Fibroblast of gingiva (primary cell): ENCODE measurements at regions not wholly inside any gene's neighbourhood (a gene's known extent, or its start where the extent isn't known, plus 50 kb on each side); places are given as distances from the start of the nearest gene placed in this dataset.
A peak's percentile ranks its signal among the peaks of the same experiment; 100 is the strongest.
"Not testable (repeated sequence)": the region's sequence is repeated elsewhere in the genome, so short reads cannot be mapped to it uniquely, and the experiment has no call there.

ENCODE experiments used
- DNase-seq: peaks from one replicate; pipeline ENCODE4 v3.0.0-alpha.2; 2011; ENCODE audit warnings: low read depth

DNA sequence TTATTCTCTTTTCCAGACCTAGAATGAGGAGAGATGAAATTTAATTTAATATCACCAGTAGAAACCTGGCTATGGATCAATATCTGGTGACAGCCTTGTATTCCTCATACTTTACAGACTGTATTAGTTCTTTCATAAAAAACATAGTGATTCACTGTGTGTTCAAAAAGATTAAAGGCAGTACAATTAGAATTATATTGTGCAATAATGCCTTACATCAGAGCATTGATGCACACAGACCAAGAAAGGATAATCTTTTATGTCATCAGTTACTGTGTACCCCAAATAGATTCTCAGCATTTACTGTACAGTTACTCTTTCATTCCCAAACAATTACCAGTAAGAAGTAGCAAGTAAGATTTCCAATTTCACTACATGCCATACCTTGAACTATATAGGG is 260.5 kb upstream of the ANXA10 start:
- DNase-seq = peak; percentile 1

GRCh38 chr4:167838686-167839085 is 253.7 kb upstream of the ANXA10 start:
- DNase-seq = peak; percentile 11

DNA sequence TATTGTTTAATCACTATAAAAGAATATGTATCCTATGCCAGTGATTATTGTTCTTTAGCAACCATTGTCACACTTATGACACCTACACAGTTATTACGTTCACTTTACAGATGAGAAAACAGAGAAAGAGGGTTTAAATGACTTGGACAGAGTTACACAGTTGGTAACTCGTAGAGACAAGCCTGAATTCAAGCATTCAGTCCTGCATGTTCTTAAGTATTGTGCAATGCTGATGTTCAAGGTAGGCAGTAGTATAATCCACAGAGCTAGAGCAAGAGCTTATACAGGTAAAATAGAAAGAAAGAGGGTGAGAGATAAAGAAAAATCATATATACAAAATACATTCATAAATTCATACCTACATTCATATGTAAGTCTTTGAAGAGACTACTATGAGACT is 249.8 kb upstream of the ANXA10 start:
- DNase-seq = no peak

GRCh38 chr4:167854881-167855280 is 237.5 kb upstream of the ANXA10 start:
- DNase-seq = no peak

GRCh38 chr4:167858127-167858526 is 234.2 kb upstream of the ANXA10 start:
- DNase-seq = not testable (repeated sequence)

GRCh38 chr4:167867191-167867590 is 225.1 kb upstream of the ANXA10 start:
- no peak for DNase-seq

- no peak for DNase-seq
Measured at GRCh38 chr4:167868163-167868562, 224.2 kb upstream of the ANXA10 start.

DNA sequence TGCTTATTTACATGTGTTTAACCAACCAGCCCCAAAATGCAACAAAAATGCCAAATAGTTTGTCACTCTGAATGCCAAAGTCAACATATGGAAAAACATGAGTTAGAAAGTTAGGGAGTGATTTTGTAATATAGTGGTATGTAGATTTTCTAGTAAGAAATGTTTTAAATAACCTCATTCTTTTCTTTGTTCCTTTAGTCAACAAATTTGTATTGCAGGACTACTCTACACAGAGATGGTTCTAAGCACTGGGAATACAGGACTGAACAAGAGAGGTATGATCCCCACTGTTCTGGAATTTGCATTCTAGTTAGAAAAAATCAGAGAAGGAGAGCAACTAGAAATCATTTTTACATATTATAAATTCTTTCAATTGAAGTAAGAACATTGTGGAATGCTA is 218.8 kb upstream of the ANXA10 start:
- no peak for DNase-seq

- not testable (repeated sequence) for DNase-seq
Measured at GRCh38 chr4:167876091-167876490, 216.2 kb upstream of the ANXA10 start.

- not testable (repeated sequence) for DNase-seq
Measured at GRCh38 chr4:167877826-167878225, 214.5 kb upstream of the ANXA10 start.

DNA sequence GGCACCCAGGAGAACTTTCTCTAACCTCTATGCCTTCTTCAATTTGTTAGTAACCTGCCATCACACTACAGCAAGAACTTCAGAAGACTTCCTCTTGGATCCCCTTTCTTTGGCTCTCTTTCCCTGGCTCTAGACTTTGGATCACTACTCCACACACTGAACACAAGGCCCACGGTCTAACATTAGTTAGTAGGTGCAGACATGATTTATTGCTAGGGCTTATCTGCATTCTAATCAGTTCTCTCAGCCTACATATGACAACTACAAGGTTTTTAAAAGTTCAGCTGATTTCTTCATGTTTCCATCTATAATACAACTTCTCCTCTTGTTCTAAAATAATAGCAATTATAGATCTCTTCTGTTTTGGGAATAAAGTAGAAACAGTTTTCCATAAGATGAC is 209.1 kb upstream of the ANXA10 start:
- no peak for DNase-seq

DNA sequence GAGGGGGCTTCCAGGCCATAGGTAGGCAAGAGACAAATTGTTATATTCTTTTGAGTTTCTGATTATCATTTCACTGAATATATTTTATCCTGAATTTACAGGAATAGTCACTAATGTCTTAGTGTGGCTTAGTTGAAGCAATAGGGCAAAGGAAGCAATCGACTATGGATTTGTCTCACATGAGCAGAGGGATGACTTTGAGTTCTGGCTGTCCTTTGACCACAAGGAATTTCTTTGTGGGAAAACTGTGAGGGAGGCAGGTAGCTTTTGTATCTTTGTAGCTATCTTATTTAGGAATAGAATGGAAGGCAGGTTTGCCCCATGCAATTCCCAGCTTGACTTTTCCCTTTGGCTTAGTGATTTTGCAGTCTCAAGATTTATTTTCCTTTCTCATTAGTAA is 207.3 kb upstream of the ANXA10 start:
- peak; percentile 58 for DNase-seq

DNA sequence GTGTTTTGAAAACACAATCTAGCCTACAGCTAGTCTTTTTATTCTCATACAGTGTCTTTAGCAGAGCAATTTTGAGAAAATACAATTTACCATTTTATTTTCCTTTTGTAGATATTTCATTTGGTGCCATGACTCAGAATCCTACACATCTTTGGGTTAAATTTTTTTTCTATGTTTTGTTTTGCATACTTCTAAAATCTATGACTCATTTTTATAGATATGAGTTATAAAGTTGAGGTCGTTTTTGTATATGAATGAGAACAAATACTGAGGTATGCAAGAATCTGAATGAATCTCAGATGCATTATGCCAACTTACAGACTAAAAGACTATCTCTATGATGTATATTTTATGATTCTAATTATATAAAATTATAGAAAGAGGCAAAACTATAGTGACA is 206.5 kb upstream of the ANXA10 start:
- DNase-seq = no peak

DNA sequence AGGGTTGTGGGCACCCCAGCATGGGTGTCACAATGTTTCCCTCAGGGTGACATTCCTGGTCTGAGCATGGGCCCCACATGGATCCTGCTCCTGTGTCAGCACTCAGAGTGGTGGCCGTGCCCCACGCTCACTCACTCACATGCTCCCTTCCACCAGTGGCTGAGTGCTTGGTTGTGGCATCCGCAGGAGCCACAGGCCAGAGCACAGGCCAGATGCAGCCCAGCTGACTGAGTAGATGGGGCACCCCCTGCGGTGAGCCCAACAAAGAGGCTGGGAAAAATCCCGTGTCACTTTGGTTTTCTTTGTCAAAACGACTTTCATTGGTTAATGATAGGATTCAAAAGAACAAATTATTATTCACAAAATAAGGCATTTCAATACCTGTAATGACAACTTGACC is 204.6 kb upstream of the ANXA10 start:
- no peak for DNase-seq

DNA sequence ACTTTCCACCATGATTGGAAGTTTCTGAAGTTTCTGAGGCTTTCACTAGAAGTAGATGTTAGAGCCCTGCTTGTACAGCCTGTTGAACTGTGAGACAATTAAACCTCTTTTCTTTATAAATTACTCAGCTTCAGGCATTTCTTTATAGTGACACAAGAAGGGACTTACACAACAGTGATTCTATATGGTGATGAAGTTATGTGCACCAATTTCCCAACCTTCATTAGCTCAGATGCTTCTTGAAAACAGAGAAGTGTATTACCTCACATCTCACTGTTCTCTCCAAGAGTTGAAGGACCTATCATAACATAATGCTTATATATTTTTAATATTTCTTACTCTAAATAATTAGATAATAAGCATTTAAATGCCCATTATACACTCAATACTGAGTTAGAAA is 202.1 kb upstream of the ANXA10 start:
- DNase-seq = peak; percentile 39

GRCh38 chr4:167893531-167893930 is 198.8 kb upstream of the ANXA10 start:
- peak; percentile 44 for DNase-seq

DNA sequence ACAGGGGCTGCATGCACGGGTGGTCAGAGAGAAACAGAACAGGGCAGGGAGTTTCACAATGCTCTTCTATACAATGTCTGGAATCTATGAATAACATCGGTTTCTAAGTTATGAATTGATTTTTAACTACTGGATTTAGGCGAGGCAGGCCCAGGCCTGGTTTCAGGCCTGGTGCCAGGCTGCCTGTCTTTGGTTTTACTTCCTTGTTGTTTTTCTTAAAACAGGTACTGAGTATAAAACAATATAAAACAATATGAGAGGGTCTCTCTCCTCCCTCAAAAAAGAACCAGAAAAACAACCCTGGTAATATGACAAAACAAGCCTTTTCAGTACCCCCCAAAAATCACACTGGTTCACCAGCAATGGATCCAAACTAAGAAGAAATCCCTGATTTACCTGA is 196.1 kb upstream of the ANXA10 start:
- not testable (repeated sequence) for DNase-seq

GRCh38 chr4:167897116-167897515 is 195.2 kb upstream of the ANXA10 start:
- DNase-seq = no peak

DNA sequence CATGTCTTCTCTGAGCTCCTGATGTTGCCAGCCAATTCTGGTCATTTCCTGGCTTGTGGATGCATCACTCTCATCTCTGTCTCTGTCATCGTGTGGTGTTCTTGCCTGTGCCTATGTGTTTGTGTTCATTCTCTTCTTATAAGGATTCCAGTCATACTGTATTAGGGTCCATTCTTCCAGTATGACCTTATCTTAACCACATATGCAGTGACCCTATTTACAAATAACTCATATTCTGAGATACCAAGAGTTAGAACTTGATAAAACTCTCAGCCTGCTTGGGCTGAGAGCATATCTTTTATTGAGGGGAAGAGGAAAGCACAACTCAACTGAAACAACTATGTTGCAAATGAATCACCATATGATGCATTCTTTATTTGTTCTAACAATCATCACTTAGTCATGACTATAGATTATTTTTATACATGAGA is 189.0 kb upstream of the ANXA10 start:
- peak; percentile 5 for DNase-seq

- no peak for DNase-seq
Measured at GRCh38 chr4:167906851-167907250, 185.5 kb upstream of the ANXA10 start.

- no peak for DNase-seq
Measured at GRCh38 chr4:167908816-167909215, 183.5 kb upstream of the ANXA10 start.

DNA sequence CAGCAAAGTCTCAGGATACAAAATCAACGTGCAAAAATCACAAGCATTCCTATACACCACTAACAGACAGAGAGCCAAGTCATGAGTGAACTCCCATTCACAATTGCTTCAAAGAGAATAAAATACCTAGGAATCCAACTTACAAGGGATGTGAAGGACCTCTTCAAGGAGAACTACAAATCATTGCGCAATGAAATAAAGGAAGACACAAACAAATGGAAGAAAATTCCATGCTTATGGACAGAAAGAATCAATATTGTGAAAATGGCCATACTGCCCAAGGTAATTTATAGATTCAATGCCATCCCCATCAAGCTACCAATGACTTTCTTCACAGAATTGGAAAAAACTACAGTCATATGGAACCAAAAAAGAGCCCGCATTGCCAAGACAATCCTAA is 179.8 kb upstream of the ANXA10 start:
- DNase-seq = not testable (repeated sequence)

- DNase-seq = no peak
Measured at GRCh38 chr4:167918077-167918476, 174.3 kb upstream of the ANXA10 start.

DNA sequence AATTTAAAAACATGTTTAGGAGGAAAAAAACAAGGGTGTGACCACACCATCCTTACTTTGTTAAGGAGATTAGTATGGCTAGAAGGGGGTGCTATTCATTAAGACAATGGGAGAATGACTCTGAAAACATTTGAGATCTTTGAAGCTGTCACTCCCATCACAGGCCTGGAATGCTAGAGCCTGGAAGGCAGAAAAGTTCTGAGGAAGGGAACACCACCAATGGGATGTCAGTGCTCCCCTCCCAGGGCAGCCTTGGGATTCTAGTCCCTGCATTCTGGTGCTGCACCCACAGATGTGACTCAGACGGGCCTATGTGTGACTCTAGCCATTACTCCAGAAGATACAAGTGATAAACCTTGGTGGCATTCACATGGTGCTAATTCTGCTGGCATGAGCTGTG is 162.2 kb upstream of the ANXA10 start:
- DNase-seq = no peak

DNA sequence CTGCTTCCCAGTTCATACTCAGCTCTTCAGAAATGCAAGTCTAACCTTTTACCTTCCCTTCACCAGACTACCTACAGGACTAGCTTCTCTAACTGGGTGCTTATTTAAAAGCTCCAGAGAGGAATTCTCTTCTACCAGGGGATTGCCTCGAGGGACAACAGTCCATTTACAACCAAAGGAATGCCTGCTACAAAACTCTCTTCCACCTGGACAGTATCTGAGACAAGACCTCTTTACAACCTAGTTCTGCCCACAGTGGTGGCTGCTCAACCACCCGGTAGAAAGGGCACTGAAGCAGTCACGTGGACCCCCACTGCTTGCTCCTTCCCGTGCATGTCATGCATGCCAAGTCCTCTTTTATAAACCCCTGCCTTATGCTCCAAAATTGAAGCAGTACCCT is 158.1 kb upstream of the ANXA10 start:
- no peak for DNase-seq
